Immature natural killer cell (primary cell): ENCODE measurements at regions not wholly inside any gene's neighbourhood (a gene's known extent, or its start where the extent isn't known, plus 50 kb on each side); places are given as distances from the start of the nearest gene placed in this dataset.
"Not testable (repeated sequence)": the region's sequence is repeated elsewhere in the genome, so short reads cannot be mapped to it uniquely, and the experiment has no call there.

Experiments used
- DNase-seq, 3 donors: peaks; one replicate each; pipeline ENCODE4 v3.0.0; 2022; ENCODE audit warnings: mixed read lengths in 1 of 3
- H3K27ac Mint-ChIP-seq, 6 donors: one replicate each; pipeline ENCODE4 v1.8.0; 2020; ENCODE audit warnings: mixed read lengths in 6 of 6, mild to moderate bottlenecking in 5 of 6, inconsistent platforms in 4 of 6, moderate library complexity in 3 of 6
- H3K27me3 Mint-ChIP-seq, 3 donors: one replicate each; pipeline ENCODE4 v1.8.0; 2020 to 2021; ENCODE audit warnings: low read depth in 3 of 3, mild to moderate bottlenecking in 3 of 3, mixed read lengths in 3 of 3, moderate library complexity in 3 of 3, inconsistent platforms in 1 of 3
- H3K36me3 Mint-ChIP-seq, 3 donors: one replicate each; pipeline ENCODE4 v1.8.0; 2020; ENCODE audit warnings: mixed read lengths in 3 of 3, inconsistent platforms in 2 of 3, mild to moderate bottlenecking in 2 of 3
- H3K4me1 Mint-ChIP-seq, 2 donors: one replicate each; pipeline ENCODE4 v1.8.0; 2020; ENCODE audit warnings: inconsistent platforms in 2 of 2, mild to moderate bottlenecking in 2 of 2, mixed read lengths in 2 of 2, moderate library complexity in 1 of 2
- H3K4me3 Mint-ChIP-seq, 5 donors: one replicate each; pipeline ENCODE4 v1.8.0; 2020; ENCODE audit warnings: mild to moderate bottlenecking in 5 of 5, mixed read lengths in 5 of 5, inconsistent platforms in 3 of 5, moderate library complexity in 3 of 5
- H3K9me3 Mint-ChIP-seq, 6 donors: one replicate each; pipeline ENCODE4 v1.8.0; 2020; ENCODE audit warnings: mild to moderate bottlenecking in 6 of 6, mixed read lengths in 6 of 6, inconsistent platforms in 4 of 6, moderate library complexity in 3 of 6

DNA sequence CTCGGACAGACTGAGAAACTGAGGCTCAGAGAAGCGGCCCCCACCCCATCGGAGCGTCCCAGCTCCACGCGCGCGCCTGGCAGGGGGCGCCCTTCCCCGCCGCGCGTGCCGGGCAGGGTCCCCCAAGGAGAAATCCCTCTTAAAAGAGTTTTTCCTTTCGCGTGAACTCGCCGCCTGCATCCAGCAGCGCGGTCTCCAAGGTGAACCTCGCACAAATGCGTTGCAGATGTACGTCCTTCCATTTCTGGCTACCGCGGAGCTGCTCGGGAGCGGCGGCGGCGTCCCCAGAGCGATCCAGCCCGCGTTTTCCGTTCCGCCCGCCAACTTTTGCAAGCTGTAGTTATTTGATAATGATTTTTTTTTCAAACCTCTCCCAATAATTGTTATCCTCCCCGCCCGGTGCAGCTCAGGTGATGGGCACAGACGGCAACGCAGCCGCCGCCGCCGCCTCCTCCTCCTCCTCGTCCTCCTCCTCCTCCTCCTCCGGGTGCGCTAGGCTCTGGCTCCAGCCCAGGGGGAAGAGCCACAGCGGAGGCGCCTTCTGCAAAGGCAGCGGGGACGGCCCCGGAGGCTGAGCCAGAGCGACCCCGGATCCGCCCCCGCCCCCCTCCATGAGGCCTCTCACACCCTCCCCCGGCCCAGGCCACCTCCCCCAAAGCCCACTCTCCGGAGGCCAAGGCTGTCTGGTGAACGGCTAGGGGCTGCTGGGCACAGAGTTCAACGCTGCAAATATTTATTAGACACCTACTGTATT, 74.0 kb upstream of the CUX1 start:
- H3K27me3 Mint-ChIP-seq = peaks cover 4 to 6% (median 4%) of the 10 kb centered on the region in 3 donors
- peak; percentile 51 to 55 (median 54) for DNase-seq
- H3K4me3 Mint-ChIP-seq = peak overlapping the region; percentile 79 to 86 (median 84)
- no peaks in the 10 kb centered on the region for H3K36me3 Mint-ChIP-seq
- H3K27ac Mint-ChIP-seq = no peak overlapping the region
- H3K9me3 Mint-ChIP-seq = no peaks in the 10 kb centered on the region
- H3K4me1 Mint-ChIP-seq = peaks cover 9 to 18% of the 10 kb centered on the region in 2 donors

DNA sequence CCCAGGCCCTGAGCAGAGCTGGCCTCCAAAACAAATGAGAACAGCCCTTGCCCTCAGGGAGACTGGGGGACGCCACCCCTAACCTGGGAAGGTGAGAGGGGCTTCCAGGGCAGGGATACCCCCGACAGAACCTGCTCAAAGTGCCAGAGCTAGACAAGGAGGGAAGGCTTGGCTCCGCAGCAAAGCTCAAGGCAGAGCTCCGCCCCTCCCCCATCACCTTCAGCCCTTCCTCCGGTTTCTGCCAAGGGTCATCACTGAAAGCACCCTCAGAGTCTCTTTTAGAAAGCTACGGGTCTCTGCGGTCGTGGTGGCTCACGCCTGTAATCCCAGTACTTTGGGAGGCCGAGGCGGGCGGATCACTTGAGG, 73.4 kb upstream of the CUX1 start:
- peak overlapping the region; percentile 48 to 86 (median 79) for H3K4me3 Mint-ChIP-seq
- H3K27ac Mint-ChIP-seq = no peak overlapping the region
- no peak for DNase-seq
- H3K9me3 Mint-ChIP-seq = no peaks in the 10 kb centered on the region
- peaks cover 9 to 18% of the 10 kb centered on the region in 2 donors for H3K4me1 Mint-ChIP-seq
- no peaks in the 10 kb centered on the region for H3K36me3 Mint-ChIP-seq
- peaks cover 4 to 6% (median 4%) of the 10 kb centered on the region in 3 donors for H3K27me3 Mint-ChIP-seq

DNA sequence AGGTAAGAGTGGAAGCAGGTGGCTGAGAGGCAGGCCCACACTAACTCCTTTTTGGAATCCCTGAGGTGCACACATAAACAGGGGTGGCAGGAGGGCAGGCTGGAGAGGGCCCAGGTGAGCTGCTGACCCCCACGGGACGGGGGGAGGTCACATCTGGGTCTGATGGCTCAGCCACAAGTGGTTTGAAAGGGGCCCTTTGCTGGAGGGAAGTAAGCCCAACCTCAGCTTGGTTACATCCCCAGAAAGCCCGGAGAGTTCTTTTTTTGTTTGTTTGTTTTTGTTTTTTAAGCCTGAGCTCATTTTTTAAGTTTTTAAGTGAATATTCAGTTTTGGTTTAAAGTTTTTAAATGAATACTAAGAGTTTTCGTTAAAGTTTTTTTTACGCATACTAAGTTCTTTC, 72.8 kb upstream of the CUX1 start:
- peaks cover 9 to 18% of the 10 kb centered on the region in 2 donors for H3K4me1 Mint-ChIP-seq

DNA sequence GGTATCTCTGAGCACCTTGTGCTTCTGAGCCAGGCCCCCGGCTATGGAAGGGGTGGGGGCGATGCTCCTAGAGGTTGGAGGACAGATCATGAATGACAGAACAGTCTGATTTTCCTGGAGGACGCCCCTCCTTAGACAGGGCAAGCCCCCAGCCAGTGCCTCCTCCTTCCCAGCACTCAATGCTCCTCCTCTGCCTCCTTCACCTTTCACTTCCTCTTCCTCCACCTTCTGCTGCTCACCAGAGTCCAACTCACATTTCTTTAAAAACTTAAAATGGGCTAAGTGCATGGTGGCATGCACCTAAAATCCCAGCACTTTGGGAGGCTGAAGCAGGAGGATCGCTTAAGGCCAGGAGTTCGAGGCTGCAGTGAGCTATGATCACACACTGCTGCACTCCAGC, 71.1 kb upstream of the CUX1 start:
- H3K27ac Mint-ChIP-seq = no peak overlapping the region
- H3K36me3 Mint-ChIP-seq = no peaks in the 10 kb centered on the region
- H3K9me3 Mint-ChIP-seq = no peaks in the 10 kb centered on the region
- peaks cover 2 to 10% of the 10 kb centered on the region in 2 donors for H3K4me1 Mint-ChIP-seq
- no peak overlapping the region for H3K4me3 Mint-ChIP-seq
- no peak for DNase-seq
- peaks cover 4 to 8% (median 6%) of the 10 kb centered on the region in 3 donors for H3K27me3 Mint-ChIP-seq

More for the DNA sequence above, 72.8 kb upstream of the CUX1 start:
- no peaks in the 10 kb centered on the region for H3K9me3 Mint-ChIP-seq
- H3K36me3 Mint-ChIP-seq = no peaks in the 10 kb centered on the region
- H3K27me3 Mint-ChIP-seq = peaks cover 4 to 6% (median 4%) of the 10 kb centered on the region in 3 donors
- no peak overlapping the region for H3K27ac Mint-ChIP-seq
- no peak for DNase-seq
- peak overlapping the region in 2 of 5 donors; percentile 62 to 86 for H3K4me3 Mint-ChIP-seq

DNA sequence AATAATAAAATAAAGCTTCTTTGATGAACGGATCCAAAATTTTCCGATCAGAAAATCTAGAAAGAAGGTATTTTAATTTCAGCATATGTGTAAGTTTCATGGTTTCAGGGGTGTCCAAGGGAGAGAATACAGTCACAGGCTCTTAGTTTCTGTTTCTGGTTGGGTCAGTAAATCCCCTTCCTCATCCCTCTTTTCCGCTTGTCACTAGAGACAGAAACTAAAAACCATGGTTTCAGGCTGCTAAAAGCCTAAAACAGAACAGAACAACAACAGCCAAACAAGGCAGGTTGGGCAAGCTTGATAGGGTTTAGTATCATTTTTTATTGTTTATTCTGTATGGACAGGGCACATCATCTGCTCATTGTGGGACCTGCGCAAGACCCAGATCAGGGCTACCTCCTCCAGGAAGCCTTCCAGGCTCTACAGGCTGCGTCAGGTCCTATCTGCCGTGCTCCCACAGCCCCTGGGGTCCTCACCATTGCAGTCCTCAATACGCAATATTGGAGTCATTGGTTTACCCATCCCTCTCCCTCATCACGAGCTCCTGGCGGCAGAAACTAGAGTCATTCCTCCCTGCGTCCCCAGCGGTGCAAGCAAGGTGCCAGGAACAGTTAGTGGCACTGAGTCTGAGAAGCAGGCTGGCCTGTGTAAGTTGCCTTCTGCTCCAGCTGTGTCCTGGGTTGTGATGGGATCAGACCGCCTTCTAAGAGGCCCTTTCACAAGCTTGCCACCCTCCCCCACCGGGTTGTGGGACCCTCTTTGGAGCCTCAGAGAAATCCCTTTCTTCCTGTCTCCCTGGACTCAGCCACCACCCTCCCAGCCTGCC, 70.2 kb upstream of the CUX1 start:
- Mint-ChIP-seq H3K4me1 (peaks cover 2 to 7% of the 10 kb centered on the region in 2 donors), H3K36me3 (no peaks in the 10 kb centered on the region), H3K9me3 (no peaks in the 10 kb centered on the region), H3K27me3 (peaks cover 2 to 8% (median 6%) of the 10 kb centered on the region in 3 donors), H3K4me3 (no peak overlapping the region), H3K27ac (no peak overlapping the region)
- DNase-seq = no peak

DNA sequence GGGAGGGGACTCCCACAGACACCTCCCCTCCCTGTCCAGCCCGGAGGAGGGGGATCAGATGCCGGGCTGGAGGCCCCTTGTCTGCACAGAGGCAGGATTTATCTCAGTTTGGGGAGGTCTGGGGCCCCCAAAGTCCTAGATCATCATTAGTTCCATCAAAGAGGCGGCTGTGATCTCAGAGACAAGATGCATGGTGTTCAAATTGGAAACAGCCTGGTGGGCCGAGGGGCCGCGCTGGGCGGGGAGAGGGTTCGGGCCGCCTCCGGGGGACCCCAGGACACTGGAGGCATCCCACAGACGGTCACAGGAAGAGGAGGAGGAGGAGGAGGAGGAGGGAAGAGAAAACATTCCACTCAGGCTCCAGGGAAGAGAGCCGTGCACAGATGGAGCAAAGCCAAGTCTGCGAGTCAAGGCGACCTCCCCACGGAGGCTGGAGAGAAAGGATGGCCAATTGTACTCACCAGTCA, 69.5 kb upstream of the CUX1 start:
- no peak overlapping the region for H3K4me3 Mint-ChIP-seq
- H3K9me3 Mint-ChIP-seq = no peaks in the 10 kb centered on the region
- peaks cover 4 to 6% (median 6%) of the 10 kb centered on the region in 3 donors for H3K27me3 Mint-ChIP-seq
- H3K4me1 Mint-ChIP-seq = peaks cover 2 to 5% of the 10 kb centered on the region in 2 donors
- no peak for DNase-seq
- no peak overlapping the region for H3K27ac Mint-ChIP-seq
- no peaks in the 10 kb centered on the region for H3K36me3 Mint-ChIP-seq

DNA sequence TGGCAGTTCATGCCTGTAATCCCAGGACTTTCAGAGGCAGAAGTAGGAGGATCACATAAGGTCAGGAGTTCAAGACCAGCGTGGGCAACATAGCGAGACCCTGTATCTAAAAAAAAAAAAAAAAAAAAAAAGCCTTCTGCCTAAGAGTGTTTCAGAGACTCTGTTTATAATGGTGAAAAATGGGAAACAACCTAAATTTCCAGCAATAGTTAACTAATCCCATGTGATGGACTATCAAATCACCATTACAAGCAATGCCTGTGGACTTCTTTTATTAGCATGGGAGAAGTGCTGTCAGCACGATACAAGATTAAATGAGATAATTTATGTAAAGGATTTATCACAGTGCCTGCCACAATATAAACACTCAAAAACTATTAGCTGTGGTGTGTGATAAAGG, 67.5 kb upstream of the CUX1 start:
- Mint-ChIP-seq H3K27ac (no peak overlapping the region), H3K27me3 (peaks cover 3 to 12% (median 4%) of the 10 kb centered on the region in 3 donors), H3K4me1 (peaks cover 9% of the 10 kb centered on the region in 2 donors), H3K4me3 (no peak overlapping the region), H3K9me3 (no peaks in the 10 kb centered on the region), H3K36me3 (no peaks in the 10 kb centered on the region)
- DNase-seq = no peak

DNA sequence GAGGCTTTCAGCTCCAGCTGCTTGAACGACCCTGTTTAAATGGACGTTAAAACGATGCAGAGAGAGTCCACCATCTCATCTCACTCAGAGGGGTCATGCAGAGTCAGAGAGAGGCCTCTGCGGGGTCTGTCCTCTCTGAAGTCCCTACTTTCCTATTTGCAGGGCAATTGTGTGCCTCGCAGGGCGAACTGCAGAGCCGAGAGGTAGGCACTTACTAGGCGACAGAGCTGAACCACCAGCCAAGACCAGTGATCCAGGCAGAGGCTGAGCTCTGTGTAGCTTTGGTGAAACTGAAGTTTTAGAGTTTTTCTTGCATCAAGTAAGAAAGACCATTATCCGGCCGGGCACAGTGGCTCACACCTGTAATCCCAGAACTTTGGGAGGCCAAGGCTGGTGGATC, 64.1 kb upstream of the CUX1 start:
- no peaks in the 10 kb centered on the region for H3K36me3 Mint-ChIP-seq
- H3K27me3 Mint-ChIP-seq = peaks cover 2 to 12% (median 3%) of the 10 kb centered on the region in 3 donors
- no peaks in the 10 kb centered on the region for H3K9me3 Mint-ChIP-seq
- DNase-seq = no peak
- no peak overlapping the region for H3K27ac Mint-ChIP-seq
- peaks cover 11 to 13% of the 10 kb centered on the region in 2 donors for H3K4me1 Mint-ChIP-seq
- H3K4me3 Mint-ChIP-seq = peak overlapping the region in 1 of 5 donors; percentile 32

DNA sequence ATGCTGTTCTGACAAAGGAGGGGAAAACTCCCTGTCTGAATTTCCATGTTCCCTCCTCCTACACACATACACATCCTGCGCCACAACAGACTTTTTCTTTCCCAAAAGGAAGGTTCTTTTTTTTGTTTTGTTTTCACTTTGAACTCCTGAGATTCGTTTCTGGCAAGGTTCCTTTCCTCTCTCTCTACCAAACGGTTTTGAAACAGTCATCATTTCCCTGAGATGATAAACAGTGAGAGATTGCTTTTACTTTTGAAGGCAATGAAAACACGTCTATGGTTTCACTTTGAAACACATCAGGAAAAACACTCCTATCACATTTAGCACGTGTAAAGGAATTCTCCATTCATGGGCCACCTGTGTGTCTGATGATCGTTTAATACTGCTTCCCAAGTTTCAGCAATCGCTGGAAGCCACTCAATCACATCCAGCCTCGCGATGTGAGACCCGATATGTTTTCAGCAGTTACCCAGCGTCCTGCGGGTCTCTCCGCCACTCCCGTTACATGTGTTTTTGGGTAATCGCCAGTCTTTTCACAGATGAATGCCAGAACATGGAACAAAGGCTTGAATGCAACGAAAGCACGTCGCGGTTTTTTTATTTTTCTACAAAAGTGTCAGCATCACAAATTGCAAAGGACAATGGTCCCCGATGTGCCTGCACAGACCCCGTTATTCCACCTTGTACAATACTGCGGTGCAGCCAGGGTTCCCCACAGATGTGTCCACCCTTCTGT, 62.8 kb upstream of the CUX1 start:
- H3K4me1 Mint-ChIP-seq = peaks cover 11 to 13% of the 10 kb centered on the region in 2 donors
- DNase-seq = no peak
- no peaks in the 10 kb centered on the region for H3K9me3 Mint-ChIP-seq
- peaks cover 2 to 11% (median 3%) of the 10 kb centered on the region in 3 donors for H3K27me3 Mint-ChIP-seq
- peak overlapping the region in 3 of 6 donors; percentile 63 to 88 (median 78) for H3K27ac Mint-ChIP-seq
- H3K4me3 Mint-ChIP-seq = peak overlapping the region; percentile 74 to 93 (median 75)
- no peaks in the 10 kb centered on the region for H3K36me3 Mint-ChIP-seq

DNA sequence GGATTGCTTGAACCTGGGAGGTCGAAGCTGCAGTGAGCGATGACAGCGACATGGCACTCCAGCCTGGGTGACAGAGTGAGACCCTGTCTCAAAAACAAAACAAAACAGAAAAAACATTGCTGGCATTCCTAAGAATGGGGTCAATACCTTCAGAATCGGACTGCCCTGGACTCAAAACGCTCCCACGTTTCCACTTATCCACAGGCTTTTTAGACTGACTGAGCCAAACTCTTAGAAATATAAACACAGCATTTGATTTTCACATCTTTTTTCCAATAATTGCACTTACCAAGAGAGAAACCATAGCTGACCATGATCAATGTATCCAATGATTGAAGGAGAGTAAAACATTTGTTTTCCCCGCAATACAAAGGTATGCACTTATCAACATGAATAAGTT, 59.5 kb upstream of the CUX1 start:
- DNase-seq = no peak
- no peaks in the 10 kb centered on the region for H3K9me3 Mint-ChIP-seq
- H3K27ac Mint-ChIP-seq = no peak overlapping the region
- no peaks in the 10 kb centered on the region for H3K36me3 Mint-ChIP-seq
- H3K4me3 Mint-ChIP-seq = no peak overlapping the region
- peaks cover 0 to 10% (median under 1%) of the 10 kb centered on the region in 3 donors for H3K27me3 Mint-ChIP-seq
- peaks cover 11 to 13% of the 10 kb centered on the region in 2 donors for H3K4me1 Mint-ChIP-seq

DNA sequence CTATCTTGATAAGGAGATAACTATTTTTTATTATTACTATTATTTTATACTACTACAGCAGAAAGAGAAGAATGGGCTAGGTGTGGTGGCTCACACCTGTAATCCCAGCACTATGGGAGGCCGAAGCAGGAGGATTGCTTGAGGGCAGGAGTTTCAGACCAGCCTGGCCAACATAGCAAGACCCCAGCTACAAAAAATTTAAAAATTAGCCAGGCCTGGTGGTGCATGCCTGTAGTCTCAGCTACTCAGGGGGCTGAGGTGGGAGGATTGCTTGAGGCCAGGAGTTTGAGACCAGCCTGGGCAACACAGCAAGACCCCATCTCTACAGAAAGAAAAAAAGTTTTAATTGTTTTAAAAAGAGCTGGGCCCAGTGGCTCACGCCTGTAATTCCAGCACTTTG, 58.9 kb upstream of the CUX1 start:
- DNase-seq, H3K27me3 Mint-ChIP-seq, H3K4me3 Mint-ChIP-seq, H3K36me3 Mint-ChIP-seq, H3K9me3 Mint-ChIP-seq, H3K27ac Mint-ChIP-seq: not testable (repeated sequence)
- peaks cover 11 to 13% of the 10 kb centered on the region in 2 donors for H3K4me1 Mint-ChIP-seq

DNA sequence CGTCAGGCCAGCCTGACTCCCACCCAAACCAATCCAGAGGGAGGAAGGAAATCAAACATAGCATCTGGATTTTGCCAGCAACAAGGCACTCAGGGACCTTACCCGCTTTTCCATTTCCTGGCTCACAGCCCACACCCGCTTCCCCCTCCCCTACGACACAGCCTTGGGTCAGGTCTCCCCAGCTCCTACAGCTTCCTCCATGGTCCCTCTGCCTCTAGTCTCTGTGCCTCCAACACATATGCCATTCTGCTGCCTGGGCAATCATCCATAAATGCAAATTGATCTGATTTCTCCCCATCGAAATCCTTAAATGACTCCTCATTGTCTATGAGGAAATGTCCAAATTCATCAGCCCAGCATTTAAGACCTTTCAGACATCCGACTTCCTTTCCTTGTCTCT, 53.2 kb upstream of the CUX1 start:
- Mint-ChIP-seq H3K36me3 (no peaks in the 10 kb centered on the region), H3K27ac (no peak overlapping the region), H3K4me3 (no peak overlapping the region), H3K27me3 (peaks cover 0 to 4% (median 2%) of the 10 kb centered on the region in 3 donors), H3K9me3 (no peaks in the 10 kb centered on the region), H3K4me1 (no peaks in the 10 kb centered on the region)
- no peak for DNase-seq

DNA sequence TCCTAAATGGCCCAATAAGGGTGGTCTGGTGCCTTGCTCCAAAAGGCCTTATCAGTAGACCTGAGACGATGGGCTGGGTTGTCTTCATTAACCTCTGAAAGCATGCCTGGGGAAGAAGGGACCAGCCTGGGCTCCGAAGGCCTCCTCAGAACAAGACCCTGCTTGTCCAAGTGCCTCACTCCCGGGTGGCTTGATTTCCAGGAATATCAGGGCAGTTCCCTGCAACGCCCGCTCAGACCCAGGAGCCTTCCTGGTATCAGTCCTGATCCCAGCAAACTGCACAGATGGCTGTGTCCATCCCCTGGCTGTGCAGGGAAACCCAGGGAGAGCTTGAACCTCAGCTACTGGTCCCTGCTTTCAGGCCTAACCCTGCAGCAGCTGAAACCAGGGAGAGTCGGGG, 49.9 kb upstream of the CUX1 start:
- H3K27ac Mint-ChIP-seq = no peak overlapping the region
- H3K4me3 Mint-ChIP-seq = no peak overlapping the region
- DNase-seq = no peak
- H3K36me3 Mint-ChIP-seq = no peaks in the 10 kb centered on the region
- no peaks in the 10 kb centered on the region for H3K9me3 Mint-ChIP-seq
- no peaks in the 10 kb centered on the region for H3K4me1 Mint-ChIP-seq
- H3K27me3 Mint-ChIP-seq = peaks cover 0 to 10% (median 7%) of the 10 kb centered on the region in 3 donors
